IMR-90 (cell line): ENCODE measurements at regions not wholly inside any gene's neighbourhood (a gene's known extent, or its start where the extent isn't known, plus 50 kb on each side); places are given as distances from the start of the nearest gene placed in this dataset.

Experiments used
- ATAC-seq: fragments of 200-7000 bp; cut with Tn5 transposase; 2 replicates; pipeline ENCODE4 v1.9.1; 2020; ENCODE audit warnings: low read depth, mild to moderate bottlenecking, moderate library complexity
- BruUV-seq: library from RNA; stranded (reverse); fragments of 400-500 nt; replicated peaks from 2 replicates; lab custom pipeline; 2021; lab: Mats Ljungman, UMichigan
- CTCF ChIA-PET: fragments of 300-600 bp; formaldehyde crosslinking; extraction: SDS; loops from one replicate; lab custom pipeline; 2021; ENCODE audit warnings: antibody characterized with exemption; lab: Yijun Ruan, JAX
- POLR2A ChIA-PET: fragments of 300-600 bp; sonication (Branson Sonifier 250); formaldehyde crosslinking; loops from one replicate; lab custom pipeline; 2022; ENCODE audit warnings: antibody characterized with exemption; ENCODE audit not compliant: unreplicated experiment; lab: Charles Lee
- DNase-seq: peaks from one replicate; pipeline ENCODE4 v3.0.0; 2013
- H2AFZ ChIP-seq: replicated peaks from 2 replicates; pipeline ENCODE3; 2013; ENCODE audit warnings: low read length, mild to moderate bottlenecking; ENCODE audit not compliant: poor library complexity
- H2AK5ac ChIP-seq: 2 replicates; pipeline ENCODE4 v1.6.1; 2013; ENCODE audit warnings: low read depth, low read length, inconsistent platforms
- H2AK9ac ChIP-seq: replicated peaks from 2 replicates; pipeline ENCODE3; 2013; ENCODE audit warnings: mild to moderate bottlenecking, low read depth, low read length, moderate library complexity; ENCODE audit not compliant: poor library complexity
- H2BK120ac ChIP-seq: 2 replicates; pipeline ENCODE4 v1.6.1; 2013; ENCODE audit warnings: low read depth, low read length, inconsistent platforms
- H2BK15ac ChIP-seq: 3 replicates; pipeline ENCODE4 v1.6.1; 2013; ENCODE audit warnings: low read depth, low read length, inconsistent platforms
- H2BK20ac ChIP-seq: 2 replicates; pipeline ENCODE4 v1.6.1; 2013; ENCODE audit warnings: low read depth, mild to moderate bottlenecking, inconsistent platforms, low read length, moderate library complexity
- H2BK5ac ChIP-seq: 2 replicates; pipeline ENCODE4 v1.6.1; 2013; ENCODE audit warnings: mild to moderate bottlenecking, low read depth, low read length, inconsistent platforms; ENCODE audit not compliant: poor library complexity, severe bottlenecking
- H3K14ac ChIP-seq: replicated peaks from 2 replicates; pipeline ENCODE4 v1.6.1; 2013; ENCODE audit warnings: low read depth, low read length, inconsistent platforms
- H3K18ac ChIP-seq: 2 replicates; pipeline ENCODE4 v1.6.1; 2013; ENCODE audit warnings: low read depth, low read length, control low read depth
- H3K23ac ChIP-seq: 2 replicates; pipeline ENCODE4 v1.6.1; 2013; ENCODE audit warnings: low read depth, low read length, inconsistent platforms
- H3K27ac ChIP-seq: 2 replicates; pipeline ENCODE4 v1.5.1; 2013; ENCODE audit warnings: mild to moderate bottlenecking, control low read depth, low read length; ENCODE audit not compliant: insufficient read depth
- H3K27me3 ChIP-seq: 2 replicates; pipeline ENCODE4 v1.6.1; 2013; ENCODE audit warnings: low read length; ENCODE audit not compliant: control insufficient read depth, insufficient read depth
- H3K36me3 ChIP-seq: 2 replicates; pipeline ENCODE4 v1.6.1; 2013; ENCODE audit warnings: low read length, mixed read lengths; ENCODE audit not compliant: control insufficient read depth, insufficient read depth
- H3K4ac ChIP-seq: 2 replicates; pipeline ENCODE4 v1.6.1; 2013; ENCODE audit warnings: low read depth, low read length, inconsistent platforms
- H3K4me1 ChIP-seq: 2 replicates; pipeline ENCODE4 v1.6.1; 2013; ENCODE audit warnings: low read length, mixed read lengths; ENCODE audit not compliant: control insufficient read depth, insufficient read depth
- H3K4me2 ChIP-seq: 2 replicates; pipeline ENCODE4 v1.6.1; 2013; ENCODE audit warnings: low read depth, mild to moderate bottlenecking, control low read depth, low read length, moderate library complexity
- H3K4me3 ChIP-seq: 2 replicates; pipeline ENCODE4 v1.5.1; 2013; ENCODE audit warnings: low read depth, mild to moderate bottlenecking, control low read depth, low read length, moderate library complexity; ENCODE audit not compliant: insufficient read depth
- H3K56ac ChIP-seq: 2 replicates; pipeline ENCODE4 v1.6.1; 2013; ENCODE audit warnings: low read length, inconsistent platforms; ENCODE audit not compliant: insufficient read depth; ENCODE audit errors: extremely low read depth
- H3K79me1 ChIP-seq, 2 experiments: 2 replicates each; pipeline ENCODE4 v1.6.1; 2013; ENCODE audit warnings: low read length in 2 of 2, inconsistent platforms in 1 of 2, low read depth in 1 of 2
- H3K9ac ChIP-seq: 2 replicates; pipeline ENCODE4 v1.6.1; 2013; ENCODE audit warnings: low read depth, low read length, control low read depth
- H3K9me1 ChIP-seq: 2 replicates; pipeline ENCODE4 v1.6.1; 2013; ENCODE audit warnings: low read length, inconsistent platforms; ENCODE audit not compliant: insufficient read depth
- H3K9me3 ChIP-seq: 2 replicates; pipeline ENCODE4 v1.6.1; 2013; ENCODE audit warnings: low read length; ENCODE audit not compliant: control insufficient read depth, insufficient read depth
- H4K20me1 ChIP-seq: 2 replicates; pipeline ENCODE4 v1.6.1; 2013; ENCODE audit warnings: low read length, inconsistent platforms; ENCODE audit not compliant: insufficient read depth
- H4K5ac ChIP-seq: 2 replicates; pipeline ENCODE4 v1.6.1; 2013; ENCODE audit warnings: mild to moderate bottlenecking, low read depth, low read length, control low read depth
- H4K8ac ChIP-seq, 2 experiments: 2 replicates each; pipeline ENCODE4 v1.6.1; 2013; ENCODE audit warnings: low read depth in 2 of 2, low read length in 2 of 2, control low read depth in 1 of 2, inconsistent platforms in 1 of 2
- H4K91ac ChIP-seq: 2 replicates; pipeline ENCODE4 v1.6.1; 2013; ENCODE audit warnings: low read depth, low read length, inconsistent platforms; ENCODE audit not compliant: insufficient read depth
- CEBPB ChIP-seq: IDR thresholded peaks from 2 replicates; pipeline ENCODE4 v1.6.1; 2012; ENCODE audit warnings: low read depth, low read length, improper control_type of control experiment
- CTCF ChIP-seq: conservative IDR thresholded peaks from 2 replicates; pipeline ENCODE4 v1.5.1; 2012; ENCODE audit warnings: mild to moderate bottlenecking, low read depth, low read length, improper control_type of control experiment
- ELK1 ChIP-seq: fragments of 150-350 bp; IDR thresholded peaks from 2 replicates; pipeline ENCODE4 v1.6.1; 2016; ENCODE audit warnings: low read depth, mild to moderate bottlenecking, low read length, moderate library complexity, borderline replicate concordance
- MAFK ChIP-seq: IDR thresholded peaks from 2 replicates; pipeline ENCODE4 v1.6.1; 2012; ENCODE audit warnings: low read depth, low read length, improper control_type of control experiment
- NFE2L2 ChIP-seq: fragments of 150-350 bp; IDR thresholded peaks from 2 replicates; pipeline ENCODE4 v1.6.1; 2016; ENCODE audit warnings: low read depth, mild to moderate bottlenecking, low read length
- RFX5 ChIP-seq: IDR thresholded peaks from 2 replicates; pipeline ENCODE4 v1.8.0; 2012; ENCODE audit warnings: low read depth, mild to moderate bottlenecking, low read length, moderate library complexity
- SMC3 ChIP-seq: fragments of 150-350 bp; IDR thresholded peaks from 2 replicates; pipeline ENCODE4 v1.6.1; 2016; ENCODE audit warnings: low read depth, mild to moderate bottlenecking, antibody characterized with exemption, low read length, moderate library complexity
- WGBS, 2 experiments: methylation state at CpG; one replicate each; pipeline versions ENCODE4 v1.1.5 to v1.1.7; 2013; ENCODE audit warnings: missing lambda C conversion rate in 2 of 2; ENCODE audit not compliant: insufficient read length in 1 of 2; ENCODE audit errors: extremely low coverage in 2 of 2; 5-methylcytosine and 5-hydroxymethylcytosine counted together
- dilution Hi-C: fragments of 300-500 bp; cut with HindIII; formaldehyde crosslinking; loops from one replicate; pipeline ENCODE4 v1.14.3; 2018; ENCODE audit warnings: low sequenced_read_pairs; ENCODE audit not compliant: unreplicated experiment
- in situ Hi-C: fragments of 300-500 bp; cut with MboI; formaldehyde crosslinking; loops from 3 replicates; pipeline ENCODE4 v1.14.3; 2019; ENCODE audit warnings: low sequenced_read_pairs, inconsistent platforms, mixed read lengths
- intact Hi-C: fragments of 100-400 bp; cut with micrococcal nuclease; formaldehyde crosslinking; loops from 2 replicates; pipeline ENCODE4 v1.10.0; 2022

GRCh38 chrX:25156832-25157231 lies 141.1 kb upstream of the ARX start:
- in situ Hi-C loops (no loop called here), dilution Hi-C loops (no loop called here), intact Hi-C loops (no loop called here)
- Histone ChIP-seq H3K4me2 (no peak overlapping the region), H2AFZ (no peak overlapping the region), H2AK5ac (no peak overlapping the region), H4K8ac (no peak overlapping the region), H4K5ac (no peak overlapping the region), H2BK15ac (no peak overlapping the region), H3K14ac (no peak overlapping the region), H3K4ac (no peak overlapping the region), H3K9ac (no peak overlapping the region), H3K23ac (no peak overlapping the region), H3K18ac (no peak overlapping the region), H3K56ac (no peak overlapping the region), H3K79me1 (no peaks in the 10 kb centered on the region), H2AK9ac (no peak overlapping the region), H2BK20ac (no peak overlapping the region), H3K36me3 (no peaks in the 10 kb centered on the region), H4K20me1 (no peaks in the 10 kb centered on the region), H2BK5ac (no peak overlapping the region), H3K4me1 (no peaks in the 10 kb centered on the region), H3K4me3 (no peak overlapping the region), H3K9me1 (no peaks in the 10 kb centered on the region), H3K9me3 (no peaks in the 10 kb centered on the region), H3K27me3 (no peaks in the 10 kb centered on the region), H4K91ac (no peak overlapping the region), H3K27ac (no peak overlapping the region), H2BK120ac (no peak overlapping the region)
- no peak for DNase-seq
- no peak for ATAC-seq
- BruUV-seq: no TSS peak
- ChIA-PET POLR2A (no interaction called here), CTCF (no interaction called here)
- TF ChIP-seq CTCF (no peak), SMC3 (no peak), CEBPB (no peak), RFX5 (no peak), MAFK (no peak), ELK1 (no peak), NFE2L2 (no peak)
- WGBS, 2 experiments: no CpG with 5 or more reads among the region's 3 CpGs
